Stomach smooth muscle (tissue), 2 donors: ENCODE measurements at regions not wholly inside any gene's neighbourhood (a gene's known extent, or its start where the extent isn't known, plus 50 kb on each side); places are given as distances from the start of the nearest gene placed in this dataset.
"Not testable (repeated sequence)": the region's sequence is repeated elsewhere in the genome, so short reads cannot be mapped to it uniquely, and the experiment has no call there.

Experiments used
- H3K27ac ChIP-seq: one replicate; pipeline ENCODE4 v1.7.0; 2013; ENCODE audit warnings: mild to moderate bottlenecking, low read length, inconsistent platforms
- H3K27me3 ChIP-seq, 2 donors: one replicate each; pipeline ENCODE4 v1.7.0; 2013; ENCODE audit warnings: low read length in 2 of 2; ENCODE audit not compliant: insufficient read depth in 2 of 2, control insufficient read depth in 1 of 2
- H3K36me3 ChIP-seq, 2 donors: one replicate each; pipeline ENCODE4 v1.7.0; 2013; ENCODE audit warnings: low read length in 2 of 2; ENCODE audit not compliant: control insufficient read depth in 2 of 2, insufficient read depth in 2 of 2
- H3K4me1 ChIP-seq: one replicate; pipeline ENCODE4 v1.7.0; 2013; ENCODE audit warnings: low read length; ENCODE audit not compliant: control insufficient read depth, insufficient read depth
- H3K4me3 ChIP-seq, 2 donors: one replicate each; pipeline ENCODE4 v1.7.0; 2013; ENCODE audit warnings: low read length in 2 of 2
- H3K9ac ChIP-seq, 2 donors: one replicate each; pipeline ENCODE4 v1.7.0; 2013; ENCODE audit warnings: low read length in 2 of 2, mild to moderate bottlenecking in 1 of 2
- H3K9me3 ChIP-seq, 2 donors: one replicate each; pipeline ENCODE4 v1.7.0; 2013; ENCODE audit warnings: low read length in 2 of 2; ENCODE audit not compliant: control insufficient read depth in 2 of 2
- donor health status: healthy.
- donor health status: Pancreatic carcinoma.

DNA sequence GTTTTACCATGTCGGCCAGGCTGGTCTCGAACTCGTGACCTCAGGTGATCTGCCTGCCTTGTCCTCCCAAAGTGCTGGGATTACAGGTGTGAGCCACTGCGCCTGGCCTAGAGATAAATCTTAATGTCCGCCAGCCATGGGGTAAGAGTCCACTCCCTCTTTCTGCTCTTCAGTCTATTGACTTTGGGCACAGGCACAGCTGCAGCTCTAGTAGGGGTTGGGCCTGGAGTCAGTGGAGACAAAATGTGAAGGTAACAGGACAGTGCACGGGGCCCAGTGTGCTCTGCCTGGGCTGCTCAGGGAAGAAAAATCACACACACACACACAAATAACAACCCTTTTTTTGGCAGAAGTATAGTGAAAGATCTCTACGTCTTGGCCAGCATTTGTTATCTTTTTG lies 209.5 kb downstream of the NPIPA7 start:
- H3K27ac ChIP-seq, H3K4me1 ChIP-seq, H3K36me3 ChIP-seq, H3K9me3 ChIP-seq, H3K27me3 ChIP-seq, H3K4me3 ChIP-seq, H3K9ac ChIP-seq: not testable (repeated sequence)

DNA sequence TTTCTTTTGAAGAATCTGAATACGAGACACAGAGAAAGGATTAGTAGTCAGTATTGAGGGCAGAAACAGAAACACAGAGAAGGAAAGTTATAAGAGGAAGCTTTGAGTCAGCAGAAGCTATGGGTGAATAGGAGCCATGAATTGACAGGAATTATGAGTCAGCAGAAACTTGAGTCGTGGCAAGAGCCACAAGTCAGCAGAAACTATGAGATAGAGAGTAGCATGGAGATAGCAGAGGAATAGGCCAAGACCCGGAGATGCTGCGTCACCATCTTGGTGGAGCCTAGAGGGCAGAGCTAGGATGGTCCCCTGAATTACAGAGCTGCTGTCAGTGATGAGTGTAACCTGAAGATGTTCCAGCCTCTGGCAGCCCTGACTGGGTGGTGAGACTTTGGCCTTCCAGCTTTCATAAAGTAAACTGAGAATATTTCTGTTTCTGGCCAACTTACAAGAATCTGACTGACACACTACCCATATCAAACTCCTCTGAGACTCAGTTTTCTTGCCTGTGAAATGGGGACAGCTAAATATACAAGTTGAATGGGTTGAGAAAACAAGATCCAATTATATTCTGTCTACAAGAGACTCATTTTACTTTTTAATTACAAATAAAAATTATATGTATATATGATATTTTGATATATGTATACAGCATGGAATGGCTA lies 211.8 kb downstream of the NPIPA7 start:
- H3K4me1 ChIP-seq, H3K36me3 ChIP-seq, H3K4me3 ChIP-seq, H3K9ac ChIP-seq, H3K27ac ChIP-seq, H3K9me3 ChIP-seq, H3K27me3 ChIP-seq: not testable (repeated sequence)

DNA sequence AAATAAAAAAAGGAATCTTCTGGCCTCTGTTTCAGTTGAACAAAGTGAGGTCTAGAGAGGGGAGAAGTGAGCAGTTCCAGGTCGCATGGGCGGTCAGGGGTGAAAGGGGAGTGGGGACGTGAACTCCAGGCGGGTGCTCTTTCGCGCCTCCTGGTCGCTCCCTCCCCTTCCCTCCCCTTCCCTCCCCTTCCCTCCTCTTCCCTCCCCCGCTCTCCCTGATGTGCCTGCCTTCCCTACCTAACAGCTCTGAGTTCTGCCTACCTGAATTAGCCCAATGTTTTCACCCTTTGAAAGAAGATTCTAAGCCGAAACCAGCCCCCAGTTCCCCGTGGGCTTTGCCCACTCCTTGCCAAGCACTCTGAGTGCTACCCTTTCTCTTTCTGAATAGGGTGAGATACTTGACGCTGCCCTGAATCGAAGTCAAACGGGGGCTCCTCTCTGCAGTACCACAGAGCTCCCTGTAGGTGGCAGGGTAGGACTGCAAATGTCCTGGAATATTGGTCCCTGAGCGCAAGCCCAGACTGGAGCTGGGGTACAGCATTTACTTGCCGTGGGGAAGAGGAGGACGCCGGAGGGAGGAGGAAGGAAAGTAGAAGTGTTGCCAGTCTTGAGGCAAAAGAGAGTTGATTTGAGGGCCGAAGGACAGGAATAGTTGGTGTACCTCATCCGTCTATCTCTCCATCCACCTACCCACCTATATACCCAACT lies 214.4 kb downstream of the NPIPA7 start:
- not testable (repeated sequence) for H3K36me3 ChIP-seq, H3K27ac ChIP-seq, H3K27me3 ChIP-seq, H3K4me3 ChIP-seq, H3K9ac ChIP-seq, H3K4me1 ChIP-seq, H3K9me3 ChIP-seq

DNA sequence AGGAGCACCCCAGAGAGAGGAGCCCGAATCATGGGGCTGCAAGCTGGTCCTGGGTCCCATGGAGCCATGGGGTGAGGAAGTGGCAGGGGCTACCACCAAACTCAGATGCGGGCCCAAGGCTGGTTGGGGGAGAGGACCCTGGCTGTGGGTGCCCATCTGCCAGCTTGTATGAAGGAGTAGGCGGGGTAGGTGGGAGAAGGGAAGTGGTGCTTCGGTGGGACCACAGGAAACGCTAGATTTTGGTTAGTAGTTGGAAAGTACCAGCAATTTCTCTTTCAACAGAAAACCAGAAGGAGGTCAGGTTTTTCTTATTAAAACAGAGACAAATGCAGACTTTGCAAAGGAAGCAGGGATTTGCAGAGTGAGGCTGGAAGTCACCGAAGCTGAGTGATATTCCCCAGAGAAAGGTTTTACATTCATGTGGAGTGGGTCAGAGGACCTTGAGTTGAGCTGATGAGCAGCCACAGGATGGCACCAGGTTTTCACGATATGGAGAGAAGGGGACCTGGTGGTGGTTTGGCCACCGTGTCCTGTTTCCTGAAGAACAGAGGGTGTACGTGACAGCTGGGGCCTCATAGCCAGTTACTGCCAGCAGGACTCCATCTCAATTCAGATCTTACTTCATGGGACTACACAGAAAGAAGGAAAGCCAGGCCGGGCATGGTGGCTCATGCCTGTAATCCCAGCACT lies 216.2 kb downstream of the NPIPA7 start:
- not testable (repeated sequence) for H3K36me3 ChIP-seq, H3K4me3 ChIP-seq, H3K27ac ChIP-seq, H3K4me1 ChIP-seq, H3K9me3 ChIP-seq, H3K9ac ChIP-seq, H3K27me3 ChIP-seq

DNA sequence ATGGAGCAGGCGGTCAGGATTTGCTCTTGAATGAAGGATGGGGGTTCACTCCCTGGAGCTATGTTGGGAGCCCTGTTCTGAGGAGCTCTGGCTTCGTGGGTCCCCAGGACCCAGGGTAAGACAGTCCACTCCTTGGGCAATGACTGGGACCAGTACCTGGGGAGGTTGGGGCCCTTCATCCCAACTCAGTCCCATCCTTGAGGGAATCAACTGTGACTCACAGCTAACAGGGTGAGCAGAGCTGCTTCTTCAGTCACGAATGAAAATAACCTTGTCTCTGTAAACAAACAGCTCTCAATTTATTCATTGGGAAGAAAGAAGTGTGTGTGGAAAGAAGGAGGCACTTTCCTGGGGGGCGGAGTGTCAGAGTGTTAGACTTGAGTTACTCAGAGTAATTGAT lies 222.3 kb downstream of the NPIPA7 start:
- not testable (repeated sequence) for H3K4me3 ChIP-seq

DNA sequence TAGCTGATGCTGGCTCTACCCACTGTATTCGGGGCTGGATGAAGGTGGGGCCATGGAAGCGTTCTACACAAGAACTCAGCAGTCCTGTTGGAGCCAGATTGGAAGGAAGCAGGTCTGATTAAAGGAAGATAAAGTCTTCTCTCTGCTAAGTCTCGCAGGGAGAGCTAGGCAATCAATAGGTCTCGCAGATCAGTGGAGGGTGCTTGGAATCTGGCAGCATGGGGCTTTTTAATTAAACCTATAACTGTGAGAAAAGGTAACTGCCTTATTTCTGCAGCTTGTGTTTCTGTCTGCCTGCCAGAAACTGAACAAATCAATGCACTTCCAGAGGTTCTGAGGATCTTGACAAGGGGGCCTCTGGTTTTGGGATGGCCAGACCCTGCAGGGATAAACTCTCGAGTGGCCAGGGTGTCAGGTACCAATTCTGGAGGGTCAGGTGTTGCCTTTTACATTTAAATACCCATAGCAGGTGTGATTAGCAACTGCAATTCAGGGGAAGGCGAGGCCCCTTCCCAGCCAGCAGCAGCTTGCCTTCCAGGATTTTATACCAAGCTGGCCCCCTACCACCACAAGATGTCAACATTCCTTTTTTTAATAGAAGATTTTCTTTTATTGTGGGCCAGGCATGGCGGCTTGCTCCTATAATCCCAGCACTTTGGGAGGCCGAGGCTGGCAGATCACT lies 228.6 kb downstream of the NPIPA7 start:
- not testable (repeated sequence) for H3K9me3 ChIP-seq, H3K27me3 ChIP-seq, H3K4me3 ChIP-seq, H3K9ac ChIP-seq, H3K36me3 ChIP-seq, H3K4me1 ChIP-seq, H3K27ac ChIP-seq

More for the DNA sequence above, 222.3 kb downstream of the NPIPA7 start:
- H3K4me1 ChIP-seq, H3K9me3 ChIP-seq, H3K27me3 ChIP-seq, H3K9ac ChIP-seq, H3K36me3 ChIP-seq, H3K27ac ChIP-seq: not testable (repeated sequence)

DNA sequence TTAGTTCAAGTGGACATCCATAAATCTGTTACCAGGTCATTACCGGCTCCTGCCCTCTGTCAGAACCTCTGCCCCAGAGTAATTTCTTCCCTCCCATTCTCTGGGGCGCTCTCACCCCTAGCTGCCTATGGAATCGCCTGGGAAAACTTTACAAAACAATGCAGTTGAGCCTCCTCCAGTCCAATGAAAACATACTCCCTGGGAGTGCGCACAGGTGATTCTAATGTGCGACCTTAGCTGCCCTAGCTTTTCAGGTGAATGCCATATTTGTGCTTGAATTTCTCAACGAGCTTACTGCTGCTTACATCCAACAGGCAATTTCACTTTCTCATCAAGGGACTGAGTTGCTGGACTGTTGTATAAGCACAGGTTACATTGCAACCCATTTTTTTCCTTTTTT lies 230.7 kb downstream of the NPIPA7 start:
- not testable (repeated sequence) for H3K27ac ChIP-seq, H3K4me1 ChIP-seq, H3K9ac ChIP-seq, H3K9me3 ChIP-seq, H3K4me3 ChIP-seq, H3K36me3 ChIP-seq, H3K27me3 ChIP-seq

DNA sequence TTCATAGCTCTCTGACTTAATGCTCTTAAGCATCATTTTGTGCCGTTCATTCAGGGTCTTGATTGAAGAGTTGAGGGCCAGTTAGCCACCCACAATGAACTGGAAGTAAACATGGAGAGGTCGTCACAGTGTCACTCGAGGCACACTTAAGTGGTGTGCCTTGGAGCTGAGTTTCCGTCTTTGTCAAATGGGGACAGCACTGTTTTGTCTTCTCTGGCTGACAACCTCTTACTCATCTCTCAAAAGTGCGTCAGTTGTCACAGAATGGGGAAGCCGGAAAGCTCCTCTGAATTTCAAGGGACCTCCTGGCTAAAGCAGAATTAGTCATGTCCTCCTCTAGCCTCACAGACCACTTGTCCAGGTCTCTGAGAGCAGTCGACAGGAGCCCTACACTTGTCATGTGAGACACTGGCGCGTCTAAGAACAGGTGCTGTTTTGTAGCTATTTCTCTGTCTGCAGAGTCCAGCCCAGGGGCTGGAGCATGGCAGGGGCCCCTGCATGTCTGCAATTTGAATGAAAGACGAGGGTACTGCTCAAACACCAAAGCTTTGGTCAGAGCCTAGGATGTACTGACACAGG lies 231.5 kb downstream of the NPIPA7 start:
- not testable (repeated sequence) for H3K4me1 ChIP-seq, H3K4me3 ChIP-seq, H3K27ac ChIP-seq, H3K36me3 ChIP-seq, H3K9ac ChIP-seq, H3K9me3 ChIP-seq, H3K27me3 ChIP-seq

DNA sequence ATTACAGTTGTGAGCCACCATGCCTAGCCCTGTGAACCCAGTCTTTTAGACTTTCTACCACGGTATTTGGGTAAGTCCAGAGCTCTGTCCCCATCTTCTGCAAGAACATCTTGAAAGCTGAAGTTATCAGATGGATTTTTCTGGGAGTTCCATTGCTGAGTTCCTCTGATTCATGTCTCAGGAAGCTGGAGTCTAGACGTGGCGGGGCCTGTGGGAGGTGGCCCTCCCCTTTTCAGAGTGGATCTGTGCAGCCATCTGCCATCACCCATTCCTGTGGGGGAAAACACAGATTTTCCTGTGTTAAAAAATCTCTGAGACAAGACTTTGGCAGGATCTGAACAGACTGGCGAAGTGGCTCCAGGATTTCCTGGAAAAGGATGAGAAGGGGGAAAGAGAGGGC lies 234.3 kb downstream of the NPIPA7 start:
- H3K27me3 ChIP-seq, H3K4me3 ChIP-seq, H3K36me3 ChIP-seq, H3K9me3 ChIP-seq, H3K4me1 ChIP-seq, H3K27ac ChIP-seq, H3K9ac ChIP-seq: not testable (repeated sequence)

DNA sequence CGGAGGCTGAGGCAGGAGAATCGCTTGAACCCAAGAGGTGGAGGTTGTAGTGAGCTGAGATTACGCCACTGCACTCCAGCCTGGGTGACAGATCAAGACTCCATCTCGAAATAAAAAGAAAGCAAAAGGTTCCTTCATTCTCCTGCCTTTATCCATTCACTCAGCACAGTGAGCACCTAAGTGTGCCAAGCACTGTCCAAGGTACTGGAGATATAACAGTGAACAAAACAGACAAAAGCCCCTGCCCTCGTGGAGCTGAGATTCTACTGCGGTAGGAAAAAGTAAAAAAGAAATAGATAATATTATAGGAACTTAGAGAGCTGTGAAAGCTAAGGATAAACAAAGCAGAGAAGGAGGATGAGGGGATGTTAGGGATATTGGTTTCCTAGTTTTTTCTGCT lies 235.5 kb downstream of the NPIPA7 start:
- not testable (repeated sequence) for H3K4me3 ChIP-seq, H3K4me1 ChIP-seq, H3K36me3 ChIP-seq, H3K27ac ChIP-seq, H3K9me3 ChIP-seq, H3K9ac ChIP-seq, H3K27me3 ChIP-seq
